DOHH2 (cell line): ENCODE measurements at regions not wholly inside any gene's neighbourhood (a gene's known extent, or its start where the extent isn't known, plus 50 kb on each side); places are given as distances from the start of the nearest gene placed in this dataset.
"Not testable (repeated sequence)": the region's sequence is repeated elsewhere in the genome, so short reads cannot be mapped to it uniquely, and the experiment has no call there.

Source experiments
- H3F3A ChIP-seq: fragments of 200-600 bp; sonication (generic), shearing (Covaris generic); 2 replicates; pipeline ENCODE4 v1.6.0; 2016; ENCODE audit warnings: antibody characterized with exemption, mild to moderate bottlenecking; ENCODE audit not compliant: control insufficient read depth, insufficient read depth
- H3K27ac ChIP-seq: fragments of 200-600 bp; sonication (generic); 2 replicates; pipeline ENCODE4 v1.5.1; 2014; ENCODE audit warnings: low read depth, mild to moderate bottlenecking, low read length, moderate library complexity
- H3K27me3 ChIP-seq: fragments of 200-600 bp; sonication (generic); 2 replicates; pipeline ENCODE4 v1.6.1; 2014; ENCODE audit warnings: mild to moderate bottlenecking, low read length, mixed read lengths; ENCODE audit not compliant: control insufficient read depth
- H3K36me3 ChIP-seq: fragments of 200-600 bp; sonication (generic); 2 replicates; pipeline ENCODE4 v1.6.1; 2014; ENCODE audit warnings: mild to moderate bottlenecking, low read length, moderate library complexity, mixed read lengths; ENCODE audit not compliant: control insufficient read depth
- H3K4me1 ChIP-seq: fragments of 200-600 bp; sonication (generic); 2 replicates; pipeline ENCODE4 v1.6.1; 2014; ENCODE audit warnings: mild to moderate bottlenecking, low read length, mixed read lengths; ENCODE audit not compliant: control insufficient read depth
- H3K4me2 ChIP-seq: fragments of 200-600 bp; sonication (generic); 2 replicates; pipeline ENCODE4 v1.6.0; 2014; ENCODE audit warnings: mild to moderate bottlenecking, low read length, moderate library complexity
- H3K4me3 ChIP-seq: fragments of 200-600 bp; sonication (generic); 2 replicates; pipeline ENCODE4 v1.5.1; 2014; ENCODE audit warnings: mild to moderate bottlenecking, low read length, mixed read lengths
- H3K79me2 ChIP-seq: fragments of 200-600 bp; sonication (generic); 2 replicates; pipeline ENCODE4 v1.6.1; 2014; ENCODE audit warnings: mild to moderate bottlenecking, low read length, mixed read lengths; ENCODE audit not compliant: control insufficient read depth
- H3K9me2 ChIP-seq: fragments of 200-600 bp; sonication (generic); replicated peaks from 2 replicates; pipeline ENCODE4 v1.6.1; 2014; ENCODE audit warnings: mild to moderate bottlenecking, low read length, mixed read lengths; ENCODE audit not compliant: control insufficient read depth
- H3K9me3 ChIP-seq: fragments of 200-600 bp; sonication (generic); 2 replicates; pipeline ENCODE4 v1.6.1; 2014; ENCODE audit warnings: antibody characterized with exemption, low read length, mixed read lengths; ENCODE audit not compliant: control insufficient read depth, insufficient read depth
- H4K20me1 ChIP-seq: fragments of 200-600 bp; sonication (generic); 2 replicates; pipeline ENCODE4 v1.6.0; 2014; ENCODE audit warnings: low read depth, mild to moderate bottlenecking, antibody characterized with exemption, low read length, moderate library complexity; ENCODE audit not compliant: control insufficient read depth, insufficient read depth
- EZH2phosphoT487 ChIP-seq: fragments of 200-600 bp; sonication (generic); IDR thresholded peaks from 2 replicates; pipeline ENCODE4 v1.6.1; 2017; ENCODE audit warnings: borderline replicate concordance, mild to moderate bottlenecking, antibody characterized with exemption, low read length, moderate library complexity, mixed read lengths
- TF ChIP-seq, protein P1 (sequence below): fragments of 200-600 bp; sonication (generic); IDR thresholded peaks from one replicate; pipeline ENCODE4 v1.5.1; 2014; ENCODE audit warnings: antibody characterized with exemption, mild to moderate bottlenecking, low read depth, low read length; ENCODE audit not compliant: poor library complexity, severe bottlenecking

DNA sequence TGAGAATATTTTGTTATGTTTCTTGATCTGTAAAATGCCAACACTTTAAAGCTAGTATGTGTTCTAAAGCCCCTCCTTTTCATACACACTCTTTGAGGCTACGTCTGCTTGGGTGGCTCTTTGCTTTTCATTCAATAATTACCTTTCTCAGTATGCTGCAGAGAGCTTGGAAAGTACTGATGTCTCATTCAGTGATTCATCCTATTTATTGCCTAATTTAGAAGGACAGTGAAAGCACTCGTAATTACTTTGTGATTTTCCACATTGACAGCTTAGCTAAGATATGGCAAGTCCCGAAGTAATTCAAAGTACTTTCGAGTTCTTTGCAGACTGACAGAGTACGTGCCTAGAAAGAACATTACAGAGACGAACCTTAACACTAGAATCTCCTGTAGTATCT, 57.2 kb downstream of the BMP15 start:
- Histone ChIP-seq H3K4me2 (no peak overlapping the region), H3K9me3 (no peaks in the 10 kb centered on the region), H3F3A (no peaks in the 10 kb centered on the region), H3K4me1 (no peaks in the 10 kb centered on the region), H3K79me2 (no peaks in the 10 kb centered on the region), H3K36me3 (no peaks in the 10 kb centered on the region), H3K27ac (no peak overlapping the region), H4K20me1 (no peaks in the 10 kb centered on the region), H3K27me3 (no peaks in the 10 kb centered on the region), H3K4me3 (no peak overlapping the region), H3K9me2 (no peaks in the 10 kb centered on the region)
- TF ChIP-seq EZH2phosphoT487, result no peak
- TF ChIP-seq, protein P1, sequence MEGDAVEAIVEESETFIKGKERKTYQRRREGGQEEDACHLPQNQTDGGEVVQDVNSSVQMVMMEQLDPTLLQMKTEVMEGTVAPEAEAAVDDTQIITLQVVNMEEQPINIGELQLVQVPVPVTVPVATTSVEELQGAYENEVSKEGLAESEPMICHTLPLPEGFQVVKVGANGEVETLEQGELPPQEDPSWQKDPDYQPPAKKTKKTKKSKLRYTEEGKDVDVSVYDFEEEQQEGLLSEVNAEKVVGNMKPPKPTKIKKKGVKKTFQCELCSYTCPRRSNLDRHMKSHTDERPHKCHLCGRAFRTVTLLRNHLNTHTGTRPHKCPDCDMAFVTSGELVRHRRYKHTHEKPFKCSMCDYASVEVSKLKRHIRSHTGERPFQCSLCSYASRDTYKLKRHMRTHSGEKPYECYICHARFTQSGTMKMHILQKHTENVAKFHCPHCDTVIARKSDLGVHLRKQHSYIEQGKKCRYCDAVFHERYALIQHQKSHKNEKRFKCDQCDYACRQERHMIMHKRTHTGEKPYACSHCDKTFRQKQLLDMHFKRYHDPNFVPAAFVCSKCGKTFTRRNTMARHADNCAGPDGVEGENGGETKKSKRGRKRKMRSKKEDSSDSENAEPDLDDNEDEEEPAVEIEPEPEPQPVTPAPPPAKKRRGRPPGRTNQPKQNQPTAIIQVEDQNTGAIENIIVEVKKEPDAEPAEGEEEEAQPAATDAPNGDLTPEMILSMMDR, result no peak

DNA sequence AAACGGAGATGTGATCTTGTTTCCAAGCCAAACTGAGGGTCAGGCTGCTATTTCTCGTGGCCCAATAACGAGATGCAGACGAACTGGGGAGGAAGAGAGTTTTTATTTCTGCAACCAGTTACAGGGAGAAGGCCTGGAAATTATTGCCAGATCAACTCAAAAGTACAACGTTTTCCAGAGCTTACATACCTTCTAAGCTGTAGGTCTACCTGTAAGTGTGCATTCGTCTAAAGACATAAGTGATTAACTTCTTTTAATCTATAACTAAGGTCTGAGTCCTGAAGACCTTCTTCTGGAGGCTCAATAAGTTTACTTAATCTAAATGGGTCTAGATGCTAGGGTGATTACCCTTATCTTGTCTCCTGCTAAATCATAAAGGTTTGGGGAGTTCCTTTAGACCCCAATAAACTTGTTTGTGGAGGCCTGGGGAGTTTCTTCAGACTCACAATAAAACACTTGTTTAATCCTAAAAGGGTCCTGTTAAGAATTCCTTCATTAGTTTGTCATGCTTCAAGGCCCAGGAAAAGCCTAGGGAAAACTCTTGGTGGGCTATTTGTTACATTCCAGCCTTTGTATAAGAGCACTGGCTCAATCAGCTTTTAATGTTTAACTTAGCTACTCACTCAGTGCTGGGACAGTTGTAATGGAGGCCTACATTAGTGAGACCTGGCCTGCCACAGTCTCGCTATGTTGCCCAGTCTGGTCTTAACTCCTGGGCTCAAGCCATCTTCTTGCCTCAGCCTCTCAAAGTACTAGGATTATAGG, 58.5 kb downstream of the BMP15 start:
- not testable (repeated sequence) for H3K4me2 ChIP-seq, H3K27ac ChIP-seq, H4K20me1 ChIP-seq, H3K79me2 ChIP-seq, H3K27me3 ChIP-seq, H3K36me3 ChIP-seq, H3K4me1 ChIP-seq, H3K9me2 ChIP-seq, H3K9me3 ChIP-seq, H3F3A ChIP-seq, H3K4me3 ChIP-seq

DNA sequence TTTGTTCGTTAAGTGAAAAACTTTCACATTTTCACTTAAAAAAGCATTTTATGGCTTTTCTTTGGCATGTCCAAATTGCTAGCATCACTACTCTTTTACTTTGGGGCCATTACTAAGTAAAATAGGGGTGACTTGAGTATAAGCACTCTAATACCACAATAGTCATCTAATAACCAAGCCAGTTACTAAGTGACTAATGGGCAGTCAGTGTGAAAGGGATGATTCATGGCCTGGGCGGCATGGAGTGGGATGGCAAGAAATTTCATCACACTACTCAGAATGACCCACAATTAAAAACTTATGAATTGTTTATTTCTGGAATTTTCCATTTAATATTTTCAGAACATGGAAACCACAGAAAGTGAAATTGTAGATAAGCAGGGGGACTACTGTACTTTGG, 60.9 kb downstream of the BMP15 start:
- H3K4me2 ChIP-seq, result no peak overlapping the region
- H3K79me2 ChIP-seq, result no peaks in the 10 kb centered on the region
- H4K20me1 ChIP-seq, result no peaks in the 10 kb centered on the region
- H3K36me3 ChIP-seq, result no peaks in the 10 kb centered on the region
- no peaks in the 10 kb centered on the region for H3K9me3 ChIP-seq
- H3K27me3 ChIP-seq, result no peaks in the 10 kb centered on the region
- H3K4me1 ChIP-seq, result no peaks in the 10 kb centered on the region
- H3F3A ChIP-seq, result no peaks in the 10 kb centered on the region
- no peaks in the 10 kb centered on the region for H3K9me2 ChIP-seq
- no peak for TF ChIP-seq EZH2phosphoT487
- TF ChIP-seq, protein P1, result no peak
- no peak overlapping the region for H3K4me3 ChIP-seq
- no peak overlapping the region for H3K27ac ChIP-seq

DNA sequence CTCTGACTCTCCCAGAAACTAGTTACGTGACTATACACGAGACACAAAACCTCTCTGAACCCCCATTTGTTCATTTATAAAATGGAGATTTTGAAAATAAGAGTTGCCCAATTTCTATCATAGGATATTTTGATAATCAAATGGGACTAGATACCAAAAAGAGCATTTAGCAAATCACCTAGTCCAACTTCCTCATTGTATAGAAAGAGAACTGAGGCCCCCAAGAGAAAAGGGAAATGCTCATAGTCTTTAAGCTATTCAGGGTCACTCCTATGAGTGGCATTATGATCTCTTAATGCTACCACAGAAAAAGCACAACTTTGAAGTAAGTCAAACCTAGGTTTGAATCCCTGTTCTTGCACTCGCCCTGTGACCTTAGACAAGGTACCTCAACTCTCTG, 62.7 kb downstream of the BMP15 start:
- Histone ChIP-seq H3K79me2 (no peaks in the 10 kb centered on the region), H3K4me2 (no peak overlapping the region), H3K27me3 (no peaks in the 10 kb centered on the region)

More for the DNA sequence above, 62.7 kb downstream of the BMP15 start:
- H3K4me1 ChIP-seq, result no peaks in the 10 kb centered on the region
- TF ChIP-seq, protein P1, result no peak
- no peak for TF ChIP-seq EZH2phosphoT487
- no peaks in the 10 kb centered on the region for H3K9me2 ChIP-seq
- H3K36me3 ChIP-seq, result no peaks in the 10 kb centered on the region
- H3K9me3 ChIP-seq, result no peaks in the 10 kb centered on the region
- H3K4me3 ChIP-seq, result no peak overlapping the region
- no peak overlapping the region for H3K27ac ChIP-seq
- H3F3A ChIP-seq, result no peaks in the 10 kb centered on the region
- no peaks in the 10 kb centered on the region for H4K20me1 ChIP-seq
